Osteoblast (primary cell): ENCODE measurements at regions not wholly inside any gene's neighbourhood (a gene's known extent, or its start where the extent isn't known, plus 50 kb on each side); places are given as distances from the start of the nearest gene placed in this dataset.

ENCODE experiments used
- DNase-seq: peaks from one replicate; pipeline ENCODE4 v3.0.0; 2011; ENCODE audit warnings: low spot score, mixed read lengths; ENCODE audit not compliant: insufficient read length; ENCODE audit errors: missing footprints
- H2AFZ ChIP-seq: 2 replicates; pipeline ENCODE4 v1.6.0; 2011; ENCODE audit warnings: mild to moderate bottlenecking, low read length
- H3K27ac ChIP-seq: 2 replicates; pipeline ENCODE4 v1.5.1; 2011; ENCODE audit warnings: mild to moderate bottlenecking, low read depth, low read length, moderate library complexity
- H3K27me3 ChIP-seq: 2 replicates; pipeline ENCODE4 v1.6.0; 2012; ENCODE audit warnings: mild to moderate bottlenecking, control low read depth, inconsistent platforms, low read length, moderate library complexity; ENCODE audit not compliant: insufficient read depth
- H3K36me3 ChIP-seq: 2 replicates; pipeline ENCODE4 v1.5.1; 2011; ENCODE audit warnings: mild to moderate bottlenecking, low read length, control low read depth, moderate library complexity; ENCODE audit not compliant: insufficient read depth
- H3K4me1 ChIP-seq: 2 replicates; pipeline ENCODE4 v1.5.1; 2011; ENCODE audit warnings: mild to moderate bottlenecking, low read length, control low read depth, moderate library complexity; ENCODE audit not compliant: insufficient read depth
- H3K4me2 ChIP-seq: 2 replicates; pipeline ENCODE4 v1.6.0; 2011; ENCODE audit warnings: mild to moderate bottlenecking, low read length; ENCODE audit not compliant: insufficient read depth
- H3K4me3 ChIP-seq: fragments of 200-600 bp; sonication (generic); 3 replicates; pipeline ENCODE4 v1.5.1; 2012; ENCODE audit warnings: mild to moderate bottlenecking, low read length, inconsistent platforms; ENCODE audit not compliant: insufficient read depth
- H3K79me2 ChIP-seq: 2 replicates; pipeline ENCODE4 v1.6.0; 2012; ENCODE audit warnings: mild to moderate bottlenecking, low read length, control low read depth, inconsistent platforms; ENCODE audit not compliant: insufficient read depth
- H3K9me3 ChIP-seq: 2 replicates; pipeline ENCODE4 v1.5.1; 2011; ENCODE audit warnings: low read depth, low read length, control low read depth
- H4K20me1 ChIP-seq: 2 replicates; pipeline ENCODE4 v1.6.0; 2012; ENCODE audit warnings: mild to moderate bottlenecking, low read length, control low read depth; ENCODE audit not compliant: insufficient read depth
- CTCF ChIP-seq: IDR thresholded peaks from 2 replicates; pipeline ENCODE4 v1.5.1; 2011; ENCODE audit warnings: mild to moderate bottlenecking, low read depth, low read length, moderate library complexity; ENCODE audit errors: extremely low read depth

- Histone ChIP-seq H3K4me1 (peaks cover 17% of the 10 kb centered on the region), H3K27me3 (no peaks in the 10 kb centered on the region), H3K79me2 (no peaks in the 10 kb centered on the region), H3K4me2 (no peak overlapping the region), H2AFZ (peak overlapping the region; percentile 15), H3K36me3 (no peaks in the 10 kb centered on the region), H3K27ac (no peak overlapping the region), H4K20me1 (no peaks in the 10 kb centered on the region), H3K9me3 (no peaks in the 10 kb centered on the region), H3K4me3 (no peak overlapping the region)
- DNase-seq = no peak
- TF ChIP-seq CTCF = no peak
These were observed 104.8 kb downstream of the GJA1 start for GRCh38 chr6:121540210-121540609.

- TF ChIP-seq CTCF = no peak
- Histone ChIP-seq H3K27ac (no peak overlapping the region), H3K4me1 (peaks cover 33% of the 10 kb centered on the region), H3K4me2 (no peak overlapping the region), H3K36me3 (no peaks in the 10 kb centered on the region), H3K79me2 (no peaks in the 10 kb centered on the region), H2AFZ (no peak overlapping the region), H3K27me3 (no peaks in the 10 kb centered on the region), H3K4me3 (no peak overlapping the region), H4K20me1 (no peaks in the 10 kb centered on the region), H3K9me3 (no peaks in the 10 kb centered on the region)
- no peak for DNase-seq
These were observed 109.2 kb downstream of the GJA1 start for GRCh38 chr6:121544691-121545090.

- no peaks in the 10 kb centered on the region for H3K27me3 ChIP-seq
- H3K27ac ChIP-seq = peak overlapping the region; percentile 53
- peaks cover 41% of the 10 kb centered on the region for H3K4me1 ChIP-seq
- H3K79me2 ChIP-seq = no peaks in the 10 kb centered on the region
- peak overlapping the region; percentile 67 for H3K4me2 ChIP-seq
- H3K36me3 ChIP-seq = no peaks in the 10 kb centered on the region
- TF ChIP-seq CTCF = no peak
- no peaks in the 10 kb centered on the region for H3K9me3 ChIP-seq
- no peak for DNase-seq
- H2AFZ ChIP-seq = peak overlapping the region; percentile 65
- H4K20me1 ChIP-seq = no peaks in the 10 kb centered on the region
- peak overlapping the region; percentile 54 for H3K4me3 ChIP-seq
These were observed 112.7 kb downstream of the GJA1 start for GRCh38 chr6:121548131-121548530.

GRCh38 chr6:121549736-121550135, 114.3 kb downstream of the GJA1 start:
- no peaks in the 10 kb centered on the region for H3K9me3 ChIP-seq
- H3K27ac ChIP-seq = peak overlapping the region; percentile 69
- H4K20me1 ChIP-seq = no peaks in the 10 kb centered on the region
- H3K27me3 ChIP-seq = no peaks in the 10 kb centered on the region
- no peak overlapping the region for H2AFZ ChIP-seq
- TF ChIP-seq CTCF = no peak
- no peak for DNase-seq
- H3K4me2 ChIP-seq = peak overlapping the region; percentile 18
- H3K4me1 ChIP-seq = peaks cover 29% of the 10 kb centered on the region
- H3K4me3 ChIP-seq = no peak overlapping the region
- no peaks in the 10 kb centered on the region for H3K36me3 ChIP-seq
- H3K79me2 ChIP-seq = no peaks in the 10 kb centered on the region
